IMR-90 (cell line): ENCODE measurements at regions not wholly inside any gene's neighbourhood (a gene's known extent, or its start where the extent isn't known, plus 50 kb on each side); places are given as distances from the start of the nearest gene placed in this dataset.

Experiments
- ATAC-seq: fragments of 200-7000 bp; cut with Tn5 transposase; 2 replicates; pipeline ENCODE4 v1.9.1; 2020; ENCODE audit warnings: low read depth, mild to moderate bottlenecking, moderate library complexity
- BruUV-seq: library from RNA; stranded (reverse); fragments of 400-500 nt; replicated peaks from 2 replicates; lab custom pipeline; 2021; lab: Mats Ljungman, UMichigan
- CTCF ChIA-PET: fragments of 300-600 bp; formaldehyde crosslinking; extraction: SDS; loops from one replicate; lab custom pipeline; 2021; ENCODE audit warnings: antibody characterized with exemption; lab: Yijun Ruan, JAX
- POLR2A ChIA-PET: fragments of 300-600 bp; sonication (Branson Sonifier 250); formaldehyde crosslinking; loops from one replicate; lab custom pipeline; 2022; ENCODE audit warnings: antibody characterized with exemption; ENCODE audit not compliant: unreplicated experiment; lab: Charles Lee
- DNase-seq: peaks from one replicate; pipeline ENCODE4 v3.0.0; 2013
- H2AFZ ChIP-seq: replicated peaks from 2 replicates; pipeline ENCODE3; 2013; ENCODE audit warnings: low read length, mild to moderate bottlenecking; ENCODE audit not compliant: poor library complexity
- H2AK5ac ChIP-seq: 2 replicates; pipeline ENCODE4 v1.6.1; 2013; ENCODE audit warnings: low read depth, low read length, inconsistent platforms
- H2AK9ac ChIP-seq: replicated peaks from 2 replicates; pipeline ENCODE3; 2013; ENCODE audit warnings: mild to moderate bottlenecking, low read depth, low read length, moderate library complexity; ENCODE audit not compliant: poor library complexity
- H2BK120ac ChIP-seq: 2 replicates; pipeline ENCODE4 v1.6.1; 2013; ENCODE audit warnings: low read depth, low read length, inconsistent platforms
- H2BK15ac ChIP-seq: 3 replicates; pipeline ENCODE4 v1.6.1; 2013; ENCODE audit warnings: low read depth, low read length, inconsistent platforms
- H2BK20ac ChIP-seq: 2 replicates; pipeline ENCODE4 v1.6.1; 2013; ENCODE audit warnings: low read depth, mild to moderate bottlenecking, inconsistent platforms, low read length, moderate library complexity
- H2BK5ac ChIP-seq: 2 replicates; pipeline ENCODE4 v1.6.1; 2013; ENCODE audit warnings: mild to moderate bottlenecking, low read depth, low read length, inconsistent platforms; ENCODE audit not compliant: poor library complexity, severe bottlenecking
- H3K14ac ChIP-seq: replicated peaks from 2 replicates; pipeline ENCODE4 v1.6.1; 2013; ENCODE audit warnings: low read depth, low read length, inconsistent platforms
- H3K18ac ChIP-seq: 2 replicates; pipeline ENCODE4 v1.6.1; 2013; ENCODE audit warnings: low read depth, low read length, control low read depth
- H3K23ac ChIP-seq: 2 replicates; pipeline ENCODE4 v1.6.1; 2013; ENCODE audit warnings: low read depth, low read length, inconsistent platforms
- H3K27ac ChIP-seq: 2 replicates; pipeline ENCODE4 v1.5.1; 2013; ENCODE audit warnings: mild to moderate bottlenecking, control low read depth, low read length; ENCODE audit not compliant: insufficient read depth
- H3K27me3 ChIP-seq: 2 replicates; pipeline ENCODE4 v1.6.1; 2013; ENCODE audit warnings: low read length; ENCODE audit not compliant: control insufficient read depth, insufficient read depth
- H3K36me3 ChIP-seq: 2 replicates; pipeline ENCODE4 v1.6.1; 2013; ENCODE audit warnings: low read length, mixed read lengths; ENCODE audit not compliant: control insufficient read depth, insufficient read depth
- H3K4ac ChIP-seq: 2 replicates; pipeline ENCODE4 v1.6.1; 2013; ENCODE audit warnings: low read depth, low read length, inconsistent platforms
- H3K4me1 ChIP-seq: 2 replicates; pipeline ENCODE4 v1.6.1; 2013; ENCODE audit warnings: low read length, mixed read lengths; ENCODE audit not compliant: control insufficient read depth, insufficient read depth
- H3K4me2 ChIP-seq: 2 replicates; pipeline ENCODE4 v1.6.1; 2013; ENCODE audit warnings: low read depth, mild to moderate bottlenecking, control low read depth, low read length, moderate library complexity
- H3K4me3 ChIP-seq: 2 replicates; pipeline ENCODE4 v1.5.1; 2013; ENCODE audit warnings: low read depth, mild to moderate bottlenecking, control low read depth, low read length, moderate library complexity; ENCODE audit not compliant: insufficient read depth
- H3K56ac ChIP-seq: 2 replicates; pipeline ENCODE4 v1.6.1; 2013; ENCODE audit warnings: low read length, inconsistent platforms; ENCODE audit not compliant: insufficient read depth; ENCODE audit errors: extremely low read depth
- H3K79me1 ChIP-seq, 2 experiments: 2 replicates each; pipeline ENCODE4 v1.6.1; 2013; ENCODE audit warnings: low read length in 2 of 2, inconsistent platforms in 1 of 2, low read depth in 1 of 2
- H3K9ac ChIP-seq: 2 replicates; pipeline ENCODE4 v1.6.1; 2013; ENCODE audit warnings: low read depth, low read length, control low read depth
- H3K9me1 ChIP-seq: 2 replicates; pipeline ENCODE4 v1.6.1; 2013; ENCODE audit warnings: low read length, inconsistent platforms; ENCODE audit not compliant: insufficient read depth
- H3K9me3 ChIP-seq: 2 replicates; pipeline ENCODE4 v1.6.1; 2013; ENCODE audit warnings: low read length; ENCODE audit not compliant: control insufficient read depth, insufficient read depth
- H4K20me1 ChIP-seq: 2 replicates; pipeline ENCODE4 v1.6.1; 2013; ENCODE audit warnings: low read length, inconsistent platforms; ENCODE audit not compliant: insufficient read depth
- H4K5ac ChIP-seq: 2 replicates; pipeline ENCODE4 v1.6.1; 2013; ENCODE audit warnings: mild to moderate bottlenecking, low read depth, low read length, control low read depth
- H4K8ac ChIP-seq, 2 experiments: 2 replicates each; pipeline ENCODE4 v1.6.1; 2013; ENCODE audit warnings: low read depth in 2 of 2, low read length in 2 of 2, control low read depth in 1 of 2, inconsistent platforms in 1 of 2
- H4K91ac ChIP-seq: 2 replicates; pipeline ENCODE4 v1.6.1; 2013; ENCODE audit warnings: low read depth, low read length, inconsistent platforms; ENCODE audit not compliant: insufficient read depth
- BHLHE40 ChIP-seq: fragments of 150-350 bp; IDR thresholded peaks from 2 replicates; pipeline ENCODE4 v1.6.1; 2016; ENCODE audit warnings: mild to moderate bottlenecking, low read depth, low read length
- CEBPB ChIP-seq: IDR thresholded peaks from 2 replicates; pipeline ENCODE4 v1.6.1; 2012; ENCODE audit warnings: low read depth, low read length, improper control_type of control experiment
- CHD1 ChIP-seq: IDR thresholded peaks from 2 replicates; pipeline ENCODE4 v1.6.1; 2012; ENCODE audit warnings: low read depth, low read length, improper control_type of control experiment
- CTCF ChIP-seq: conservative IDR thresholded peaks from 2 replicates; pipeline ENCODE4 v1.5.1; 2012; ENCODE audit warnings: mild to moderate bottlenecking, low read depth, low read length, improper control_type of control experiment
- FOS ChIP-seq: fragments of 150-350 bp; IDR thresholded peaks from 2 replicates; pipeline ENCODE4 v1.6.1; 2016; ENCODE audit warnings: low read depth, low read length
- MAFK ChIP-seq: IDR thresholded peaks from 2 replicates; pipeline ENCODE4 v1.6.1; 2012; ENCODE audit warnings: low read depth, low read length, improper control_type of control experiment
- MAZ ChIP-seq: IDR thresholded peaks from 2 replicates; pipeline ENCODE4 v1.6.1; 2012; ENCODE audit warnings: low read depth, mild to moderate bottlenecking, low read length, improper control_type of control experiment, moderate library complexity, borderline replicate concordance
- MXI1 ChIP-seq: IDR thresholded peaks from 2 replicates; pipeline ENCODE4 v1.6.1; 2012; ENCODE audit warnings: low read depth, mild to moderate bottlenecking, low read length, moderate library complexity, borderline replicate concordance
- NFE2L2 ChIP-seq: fragments of 150-350 bp; IDR thresholded peaks from 2 replicates; pipeline ENCODE4 v1.6.1; 2016; ENCODE audit warnings: low read depth, mild to moderate bottlenecking, low read length
- POLR2A ChIP-seq: IDR thresholded peaks from 2 replicates; pipeline ENCODE4 v1.6.1; 2012; ENCODE audit warnings: mild to moderate bottlenecking, low read depth, low read length
- RAD21 ChIP-seq: IDR thresholded peaks from 2 replicates; pipeline ENCODE4 v1.6.1; 2012; ENCODE audit warnings: low read length, improper control_type of control experiment
- RCOR1 ChIP-seq: IDR thresholded peaks from 2 replicates; pipeline ENCODE4 v1.6.1; 2012; ENCODE audit warnings: mild to moderate bottlenecking, low read length, improper control_type of control experiment; ENCODE audit not compliant: insufficient replicate concordance
- RFX5 ChIP-seq: IDR thresholded peaks from 2 replicates; pipeline ENCODE4 v1.8.0; 2012; ENCODE audit warnings: low read depth, mild to moderate bottlenecking, low read length, moderate library complexity
- SMC3 ChIP-seq: fragments of 150-350 bp; IDR thresholded peaks from 2 replicates; pipeline ENCODE4 v1.6.1; 2016; ENCODE audit warnings: low read depth, mild to moderate bottlenecking, antibody characterized with exemption, low read length, moderate library complexity
- USF2 ChIP-seq: fragments of 150-350 bp; IDR thresholded peaks from 2 replicates; pipeline ENCODE4 v1.6.1; 2017; ENCODE audit warnings: mild to moderate bottlenecking, antibody characterized with exemption, low read length, low read depth
- whole genome bisulfite sequencing, 2 experiments: methylation state at CpG; one replicate each; pipeline versions ENCODE4 v1.1.5 to v1.1.7; 2013; ENCODE audit warnings: missing lambda C conversion rate in 2 of 2; ENCODE audit not compliant: insufficient read length in 1 of 2; ENCODE audit errors: extremely low coverage in 2 of 2; 5-methylcytosine and 5-hydroxymethylcytosine counted together
- dilution Hi-C: fragments of 300-500 bp; cut with HindIII; formaldehyde crosslinking; loops from one replicate; pipeline ENCODE4 v1.14.3; 2018; ENCODE audit warnings: low sequenced_read_pairs; ENCODE audit not compliant: unreplicated experiment
- in situ Hi-C: fragments of 300-500 bp; cut with MboI; formaldehyde crosslinking; loops from 3 replicates; pipeline ENCODE4 v1.14.3; 2019; ENCODE audit warnings: low sequenced_read_pairs, inconsistent platforms, mixed read lengths
- intact Hi-C: fragments of 100-400 bp; cut with micrococcal nuclease; formaldehyde crosslinking; loops from 2 replicates; pipeline ENCODE4 v1.10.0; 2022
- TF ChIP-seq, protein P1 (sequence below): fragments of 150-350 bp; IDR thresholded peaks from 2 replicates; pipeline ENCODE4 v1.6.1; 2016; ENCODE audit warnings: low read depth, mild to moderate bottlenecking, low read length, moderate library complexity, borderline replicate concordance

- no peak overlapping the region for H4K91ac ChIP-seq
- no peaks in the 10 kb centered on the region for H4K20me1 ChIP-seq
- H3K79me1 ChIP-seq = no peaks in the 10 kb centered on the region
- H2AFZ ChIP-seq = no peak overlapping the region
- DNase-seq = no peak
- dilution Hi-C loops (no loop called here), in situ Hi-C loops (no loop called here), intact Hi-C loops (no loop called here)
- H3K9me1 ChIP-seq = no peaks in the 10 kb centered on the region
- H3K4me1 ChIP-seq = no peaks in the 10 kb centered on the region
- H3K36me3 ChIP-seq = no peaks in the 10 kb centered on the region
- no peak overlapping the region for H3K18ac ChIP-seq
- H4K8ac ChIP-seq = no peak overlapping the region
- H3K4me3 ChIP-seq = no peak overlapping the region
- H3K4ac ChIP-seq = no peak overlapping the region
- H4K5ac ChIP-seq = no peak overlapping the region
- H3K9ac ChIP-seq = no peak overlapping the region
- no peaks in the 10 kb centered on the region for H3K9me3 ChIP-seq
- 85% methylated on average over 4 of the region's 6 CpGs; no CpG with 5 or more reads in 1 of the 2 experiments for WGBS, 2 experiments
- H2BK15ac ChIP-seq = no peak overlapping the region
- no TSS peak for BruUV-seq
- no peak overlapping the region for H3K56ac ChIP-seq
- no peak for TF ChIP-seq MAZ
- no peak for TF ChIP-seq MAFK
- no peak for TF ChIP-seq MXI1
- TF ChIP-seq RAD21 = no peak
- TF ChIP-seq NFE2L2 = no peak
- no peak for TF ChIP-seq RFX5
- TF ChIP-seq, protein P1, sequence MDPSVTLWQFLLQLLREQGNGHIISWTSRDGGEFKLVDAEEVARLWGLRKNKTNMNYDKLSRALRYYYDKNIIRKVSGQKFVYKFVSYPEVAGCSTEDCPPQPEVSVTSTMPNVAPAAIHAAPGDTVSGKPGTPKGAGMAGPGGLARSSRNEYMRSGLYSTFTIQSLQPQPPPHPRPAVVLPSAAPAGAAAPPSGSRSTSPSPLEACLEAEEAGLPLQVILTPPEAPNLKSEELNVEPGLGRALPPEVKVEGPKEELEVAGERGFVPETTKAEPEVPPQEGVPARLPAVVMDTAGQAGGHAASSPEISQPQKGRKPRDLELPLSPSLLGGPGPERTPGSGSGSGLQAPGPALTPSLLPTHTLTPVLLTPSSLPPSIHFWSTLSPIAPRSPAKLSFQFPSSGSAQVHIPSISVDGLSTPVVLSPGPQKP = no peak
- no peak for TF ChIP-seq RCOR1
- no peak for TF ChIP-seq USF2
- TF ChIP-seq FOS = no peak
- no peak for TF ChIP-seq BHLHE40
- no peak for TF ChIP-seq CEBPB
- no peak for TF ChIP-seq CTCF
- no peak for TF ChIP-seq CHD1
- no peak for TF ChIP-seq POLR2A
- no peak for TF ChIP-seq SMC3
- H3K27ac ChIP-seq = no peak overlapping the region
- no peak overlapping the region for H3K4me2 ChIP-seq
- H2BK120ac ChIP-seq = no peak overlapping the region
- ChIA-PET POLR2A (no interaction called here), CTCF (no interaction called here)
- ATAC-seq = no peak
- H2BK20ac ChIP-seq = no peak overlapping the region
- H3K27me3 ChIP-seq = no peaks in the 10 kb centered on the region
- no peak overlapping the region for H2BK5ac ChIP-seq
- no peak overlapping the region for H3K23ac ChIP-seq
- no peak overlapping the region for H3K14ac ChIP-seq
- H2AK5ac ChIP-seq = no peak overlapping the region
- no peak overlapping the region for H2AK9ac ChIP-seq
These were observed 369.7 kb downstream of the EPHA4 start for GRCh38 chr2:221202431-221202830.
